HS-5 (cell line): ENCODE measurements at regions not wholly inside any gene's neighbourhood (a gene's known extent, or its start where the extent isn't known, plus 50 kb on each side); places are given as distances from the start of the nearest gene placed in this dataset.

ENCODE experiments used
- DNase-seq: peaks from one replicate; pipeline ENCODE4 v3.0.0-alpha.2; 2012; ENCODE audit warnings: low read depth

DNA sequence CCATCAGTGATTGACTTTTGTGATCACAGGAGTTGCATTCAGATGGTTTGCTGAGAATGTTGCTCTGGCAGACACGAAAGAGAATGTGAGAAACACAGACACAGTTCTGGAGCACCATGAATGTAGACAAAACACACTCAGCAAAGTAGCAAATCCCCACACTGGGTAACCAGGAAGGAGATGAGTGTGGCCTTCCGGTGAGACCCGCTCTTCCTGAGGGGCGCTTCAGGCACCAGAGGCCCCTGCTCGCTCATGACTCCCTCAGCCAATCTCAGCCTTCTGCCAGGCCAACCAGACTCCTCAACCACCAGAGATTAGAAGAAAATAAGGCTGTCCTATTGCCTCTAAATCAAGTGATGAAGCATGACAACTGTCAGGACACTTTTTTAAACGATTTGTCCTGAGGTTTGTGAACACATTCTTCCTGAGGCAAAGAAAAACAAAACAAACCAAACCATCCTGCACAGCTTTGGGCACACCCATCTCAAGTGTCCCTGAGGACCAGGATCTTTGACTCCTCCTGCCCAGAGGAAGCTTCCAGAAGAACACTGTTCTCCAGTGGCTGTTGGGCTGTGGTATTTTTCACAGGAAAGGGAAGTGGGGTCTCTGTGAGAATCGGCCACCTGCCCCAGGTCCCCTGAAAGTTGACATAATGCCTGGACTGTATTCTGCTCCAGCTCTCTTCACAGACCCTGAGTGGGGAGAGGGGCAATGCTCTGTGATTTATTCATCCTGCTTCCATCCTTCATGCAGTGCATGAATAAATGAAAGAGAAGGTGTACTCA lies 152.8 kb downstream of the BCL11A start:
- no peak for DNase-seq

DNA sequence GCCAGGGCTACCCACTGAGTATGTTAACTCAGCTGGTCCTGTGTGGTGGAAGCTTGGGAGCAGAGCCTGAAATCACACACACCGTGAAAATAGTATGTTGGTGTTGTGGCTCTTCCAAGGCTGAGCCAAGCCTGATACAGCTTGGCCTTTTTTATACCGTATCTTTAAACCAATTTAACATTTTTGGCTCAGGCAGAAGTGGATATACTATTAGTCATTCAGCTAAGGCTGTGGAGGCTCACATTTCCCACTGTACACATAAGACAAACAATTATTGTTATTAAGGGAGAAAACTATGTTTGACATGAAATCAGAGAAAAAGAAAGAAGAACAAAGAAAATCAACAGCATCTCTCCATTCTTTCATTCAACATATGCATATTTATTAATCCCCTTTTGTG lies 159.0 kb downstream of the BCL11A start:
- no peak for DNase-seq

GRCh38 chr2:60391649-60392375 lies 161.6 kb downstream of the BCL11A start:
- DNase-seq: no peak

DNA sequence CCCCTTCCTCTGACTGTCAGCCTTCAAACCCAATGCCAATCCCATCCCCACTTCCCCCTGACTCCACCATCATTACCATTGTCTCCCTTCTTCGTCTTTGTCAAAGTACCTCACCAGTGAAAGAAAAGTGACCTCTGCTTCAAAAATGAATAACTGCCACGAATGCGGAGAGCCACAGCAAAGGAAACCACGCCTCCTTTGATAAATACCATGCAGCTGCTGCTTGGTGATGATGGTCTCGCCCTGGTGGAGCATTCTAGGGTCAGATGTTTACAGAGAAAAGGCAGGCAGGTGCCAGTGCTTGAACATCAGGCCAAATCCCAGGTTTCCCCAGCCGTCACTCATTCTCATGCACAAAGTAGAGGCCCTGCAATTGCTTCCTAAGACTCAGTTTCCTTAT lies 162.2 kb downstream of the BCL11A start:
- no peak for DNase-seq

- no peak for DNase-seq
These were observed 167.0 kb downstream of the BCL11A start for GRCh38 chr2:60386436-60386835.

DNA sequence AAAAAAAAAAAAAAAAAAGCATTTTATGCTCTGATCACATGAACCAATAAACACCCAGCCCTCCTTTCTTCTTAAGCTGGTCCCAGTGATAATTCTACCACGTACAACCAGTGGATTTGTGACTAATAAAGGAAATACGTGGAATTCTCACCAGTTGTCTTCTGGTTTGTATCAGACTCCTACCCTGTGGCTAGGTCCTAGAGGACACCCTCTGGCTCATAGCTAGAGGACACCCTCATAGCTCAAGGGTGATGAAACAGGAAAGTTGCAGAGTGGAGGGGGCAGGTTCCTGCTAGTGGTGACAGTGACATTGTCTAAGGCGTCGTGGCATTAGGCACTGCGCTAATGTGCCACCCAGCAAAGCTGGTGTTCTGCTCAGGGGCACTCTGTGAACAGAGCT lies 167.8 kb downstream of the BCL11A start:
- no peak for DNase-seq

DNA sequence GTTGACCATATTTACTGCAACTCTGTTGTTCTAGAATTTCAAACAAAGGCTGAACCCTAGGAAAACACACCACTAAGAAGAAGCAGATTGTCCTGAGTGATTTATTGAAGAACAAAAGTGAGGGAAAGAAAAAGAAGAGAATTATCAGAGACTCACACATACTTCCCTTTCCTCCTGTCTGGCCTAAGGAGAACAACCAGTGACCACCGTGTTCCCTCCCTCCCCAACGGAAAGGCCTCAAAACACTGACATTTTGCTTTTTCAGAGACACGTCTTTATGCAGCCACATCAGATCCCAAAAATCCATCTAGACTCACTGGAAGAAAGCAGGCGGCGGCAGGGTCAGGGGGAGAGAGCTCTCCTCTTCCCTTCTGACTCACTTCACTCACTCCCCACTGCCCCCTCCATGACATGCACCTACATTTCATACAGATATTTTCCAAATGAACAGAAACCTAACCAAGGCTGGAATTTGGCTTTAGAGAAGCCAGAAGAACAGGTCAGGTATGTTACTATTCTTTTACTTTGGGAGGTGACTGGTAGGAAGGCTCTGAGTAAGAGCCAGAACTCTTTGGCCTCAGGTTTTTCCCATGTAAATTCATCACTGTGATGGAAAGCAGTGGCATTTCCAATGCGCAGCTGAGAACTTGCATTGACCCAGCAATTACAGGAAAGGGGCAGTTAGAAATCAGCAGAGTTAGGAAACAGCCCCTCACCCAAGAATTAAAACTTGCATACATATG lies 169.9 kb downstream of the BCL11A start:
- DNase-seq: no peak

DNA sequence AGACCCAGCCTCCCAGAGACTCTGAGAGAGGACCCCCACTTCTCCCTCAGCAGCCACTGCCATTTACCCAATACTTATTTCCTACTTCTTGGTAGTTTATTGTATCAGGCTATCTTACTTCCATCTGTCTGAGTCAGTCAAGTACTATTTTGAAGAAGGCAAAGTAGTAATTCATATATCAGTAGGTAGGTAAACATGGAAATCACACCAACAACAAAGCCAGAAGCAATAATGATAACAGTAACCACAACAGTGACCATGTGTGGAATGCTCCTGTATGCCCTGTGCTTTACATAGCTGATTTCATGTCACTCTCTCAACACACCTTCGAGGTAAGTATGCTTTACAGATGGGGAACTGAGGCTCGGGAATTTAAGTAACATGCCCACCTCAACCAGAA lies 173.0 kb downstream of the BCL11A start:
- DNase-seq: no peak

GRCh38 chr2:60379684-60380083 lies 173.8 kb downstream of the BCL11A start:
- DNase-seq: no peak

DNA sequence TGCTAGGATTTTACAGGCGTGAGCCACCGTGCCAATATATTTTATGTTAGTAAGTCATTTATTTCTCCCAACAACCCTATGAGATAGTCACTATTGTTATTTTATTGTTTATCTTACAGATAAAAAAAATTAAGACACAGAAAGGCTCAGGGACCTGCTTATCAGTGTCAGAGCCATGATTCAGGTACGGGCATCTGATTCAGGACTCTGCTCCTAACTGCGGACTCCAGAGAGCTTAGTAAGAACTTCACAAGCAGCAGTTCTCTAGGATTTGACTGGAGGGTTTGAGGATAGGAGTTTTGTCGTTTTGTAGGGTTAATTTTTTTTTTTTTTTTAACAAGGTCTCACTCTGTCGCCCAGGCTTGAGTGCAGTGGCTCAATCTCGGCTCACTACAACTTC lies 174.2 kb downstream of the BCL11A start:
- no peak for DNase-seq

GRCh38 chr2:60377825-60378224 lies 175.6 kb downstream of the BCL11A start:
- no peak for DNase-seq

DNA sequence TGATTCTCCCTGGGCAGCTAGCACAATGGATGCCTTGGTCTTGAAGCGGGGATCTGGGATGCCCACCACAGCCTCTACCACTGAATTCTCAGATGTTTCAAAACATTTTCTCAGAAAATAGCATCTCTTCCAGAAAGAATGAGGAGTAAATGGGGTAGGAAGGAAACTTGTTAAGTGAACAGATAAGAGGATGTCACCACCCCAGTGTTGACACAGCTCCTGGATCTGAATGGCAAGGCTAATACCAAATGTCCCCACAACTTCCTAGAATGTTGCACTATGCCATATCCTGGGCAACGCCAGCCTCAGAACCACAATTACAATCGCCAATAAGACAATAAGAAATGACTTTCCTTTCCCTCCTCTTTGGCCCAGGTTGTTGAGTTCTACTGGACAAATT lies 177.2 kb downstream of the BCL11A start:
- DNase-seq: no peak

- no peak for DNase-seq
These were observed 181.8 kb downstream of the BCL11A start for GRCh38 chr2:60371681-60372080.

GRCh38 chr2:60371219-60371618 lies 182.2 kb downstream of the BCL11A start:
- DNase-seq: no peak

GRCh38 chr2:60370814-60371213 lies 182.6 kb downstream of the BCL11A start:
- no peak for DNase-seq

- DNase-seq: no peak
These were observed 185.0 kb downstream of the BCL11A start for GRCh38 chr2:60368456-60368855.

DNA sequence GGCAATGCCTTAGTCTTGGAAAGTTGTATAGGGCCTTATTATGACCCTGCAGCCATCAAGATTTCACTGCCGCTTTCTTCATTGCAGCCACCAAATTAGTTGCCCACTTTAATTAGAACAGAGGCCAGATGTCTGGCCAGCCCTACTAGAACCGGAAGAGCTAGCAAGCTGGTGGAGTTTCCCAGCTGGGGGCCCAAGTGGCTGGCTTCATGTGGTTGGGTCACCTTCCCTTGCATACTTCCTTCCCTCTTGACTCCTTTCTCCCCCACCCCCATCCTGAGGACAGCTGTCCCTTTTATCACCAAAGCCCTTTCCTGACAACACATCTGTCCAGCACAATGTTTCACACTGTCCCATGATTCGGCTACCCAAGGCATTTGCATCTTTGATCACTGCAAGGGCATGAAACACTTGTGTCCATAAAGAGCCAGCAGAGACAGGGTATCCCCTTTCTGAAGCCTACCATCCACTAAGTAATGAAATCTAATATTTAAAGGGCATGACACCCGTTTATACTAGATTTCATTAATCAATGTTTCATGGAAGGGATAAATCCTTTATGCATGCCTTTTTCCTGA lies 187.2 kb downstream of the BCL11A start:
- DNase-seq: no peak

GRCh38 chr2:60365556-60365955 lies 187.9 kb downstream of the BCL11A start:
- no peak for DNase-seq

DNA sequence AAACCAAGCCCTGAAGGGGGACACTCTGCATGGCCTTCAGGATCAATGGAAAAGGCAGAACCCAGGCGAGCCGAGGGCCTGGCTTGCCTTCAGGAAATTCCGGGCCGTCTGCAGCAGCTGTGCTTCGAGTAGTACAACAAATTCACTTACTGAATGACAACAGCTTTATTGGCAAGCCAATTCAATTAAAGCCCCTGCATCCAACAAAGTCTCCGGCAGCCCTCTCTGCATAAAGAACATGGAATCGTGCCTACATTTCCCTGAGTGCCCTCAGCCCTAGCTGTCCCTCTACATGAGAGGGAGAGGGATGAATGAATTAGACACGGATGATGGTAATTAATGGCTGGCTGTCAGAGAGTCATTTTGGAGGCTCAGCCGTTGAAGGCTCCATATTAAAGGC lies 189.0 kb downstream of the BCL11A start:
- no peak for DNase-seq

DNA sequence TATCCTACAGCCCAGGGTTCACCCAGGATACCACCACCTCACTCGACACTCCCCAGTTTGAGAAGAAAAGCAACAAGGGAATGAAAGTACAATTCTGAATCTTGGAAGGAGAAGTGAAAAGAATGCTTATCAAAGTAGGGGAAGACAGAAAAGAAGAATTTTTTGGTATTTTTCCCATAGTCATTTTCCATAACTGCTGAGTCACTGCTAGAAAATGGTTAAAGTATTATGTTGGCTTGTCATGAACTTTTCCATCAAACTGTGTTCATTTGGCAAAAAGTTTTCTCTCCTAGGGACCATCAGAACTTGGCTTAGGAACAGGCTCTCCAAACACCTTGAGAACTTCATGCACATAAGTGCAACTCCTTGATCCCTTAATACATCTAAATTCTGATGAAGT lies 192.0 kb downstream of the BCL11A start:
- DNase-seq: no peak

DNA sequence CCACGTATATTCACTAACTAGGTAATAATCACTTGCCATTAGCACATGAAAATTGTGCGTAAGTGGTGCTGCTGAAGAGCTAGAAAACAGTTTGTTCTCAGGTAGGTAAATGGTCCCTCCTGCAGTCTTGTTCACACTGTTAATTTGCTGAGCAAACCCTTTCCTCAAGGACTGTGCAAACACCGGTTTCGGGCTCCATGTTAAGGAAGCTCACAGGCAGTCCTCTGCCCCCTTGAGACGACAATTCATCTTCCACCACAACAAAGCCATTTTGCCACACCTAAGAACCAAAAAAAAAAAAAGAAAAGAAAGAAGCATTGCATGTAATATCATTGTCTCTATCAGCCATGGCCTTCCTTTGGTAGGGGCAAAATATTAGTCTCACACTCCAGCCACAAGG lies 193.9 kb downstream of the BCL11A start:
- no peak for DNase-seq

DNA sequence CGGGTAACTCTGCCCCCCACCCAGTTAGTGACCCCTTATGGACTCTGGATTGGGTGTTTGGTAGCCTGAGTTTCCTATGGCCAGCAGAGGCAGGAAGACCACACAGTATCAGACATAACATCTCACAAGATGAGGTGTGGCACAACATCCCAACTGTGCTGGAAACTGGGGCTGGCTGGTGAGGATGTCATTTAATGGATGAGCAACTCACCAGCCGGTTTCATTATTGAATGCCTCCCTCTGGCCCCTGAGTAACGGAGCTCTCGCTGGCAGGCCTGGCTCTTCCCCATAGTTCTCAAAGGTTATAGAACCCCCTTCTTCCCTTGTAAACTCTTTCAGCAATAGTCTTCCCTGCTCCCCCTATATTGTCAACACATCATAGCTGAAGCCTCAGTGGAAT lies 195.0 kb downstream of the BCL11A start:
- DNase-seq: no peak

- DNase-seq: no peak
These were observed 195.5 kb downstream of the BCL11A start for GRCh38 chr2:60357996-60358395.
